GM12878 (cell line): ENCODE measurements at regions not wholly inside any gene's neighbourhood (a gene's known extent, or its start where the extent isn't known, plus 50 kb on each side); places are given as distances from the start of the nearest gene placed in this dataset.

ENCODE experiments used
- ATAC-seq: fragments of 200-7000 bp; cut with Tn5 transposase; 3 replicates; pipeline ENCODE4 v1.9.1; 2020; ENCODE audit warnings: mild to moderate bottlenecking, moderate library complexity
- BruUV-seq: library from RNA; stranded (reverse); fragments of 400-500 nt; replicated peaks from 2 replicates; lab custom pipeline; 2021; lab: Mats Ljungman, UMichigan
- CTCF ChIA-PET: fragments of 300-600 bp; sonication (Branson Sonifier 250); formaldehyde crosslinking; extraction: SDS; loops from one replicate; lab custom pipeline; 2021; ENCODE audit warnings: inconsistent platforms; lab: Yijun Ruan, JAX
- POLR2A ChIA-PET: fragments of 350-600 bp; formaldehyde crosslinking; extraction: SDS; loops from one replicate; lab custom pipeline; 2021; ENCODE audit warnings: inconsistent platforms; lab: Charles Lee
- RAD21 ChIA-PET: fragments of 300-600 bp; sonication (Branson Sonifier 250); formaldehyde crosslinking; loops from one replicate; lab custom pipeline; 2023; ENCODE audit warnings: antibody characterized with exemption; ENCODE audit not compliant: unreplicated experiment; lab: Charles Lee
- SMC1A ChIA-PET: fragments of 300-600 bp; sonication (Branson Sonifier 250); formaldehyde crosslinking; loops from one replicate; lab custom pipeline; 2023; ENCODE audit not compliant: unreplicated experiment, uncharacterized antibody; lab: Charles Lee
- DNase-seq: peaks from one replicate; pipeline ENCODE4 v3.0.0-alpha.2; 2011; ENCODE audit warnings: low read depth, low spot score
- FAIRE-seq: peaks from 3 replicates; lab custom pipeline; 2011; peaks lifted over from hg19 to GRCh38; lab: Jason Lieb, UNC
- H2AFZ ChIP-seq: 2 replicates; pipeline ENCODE4 v1.6.0; 2011; ENCODE audit warnings: low read depth, low read length, control low read depth; ENCODE audit not compliant: control insufficient read depth
- H3K27ac ChIP-seq: 2 replicates; pipeline ENCODE4 v1.5.1; 2011; ENCODE audit warnings: control low read depth; ENCODE audit not compliant: control insufficient read depth, insufficient read depth
- H3K27me3 ChIP-seq, 2 experiments: replicated peaks in 1 of 2; 2 replicates each; pipeline versions ENCODE4 v1.6.0 to v1.6.1; 2011; ENCODE audit warnings: low read length in 1 of 2; ENCODE audit not compliant: control insufficient read depth in 2 of 2, insufficient read depth in 2 of 2
- H3K36me3 ChIP-seq, 2 experiments: 2 replicates each; pipeline ENCODE4 v1.5.1; 2011; ENCODE audit warnings: low read length in 1 of 2; ENCODE audit not compliant: control insufficient read depth in 2 of 2, insufficient read depth in 2 of 2
- H3K4me1 ChIP-seq: 2 replicates; pipeline ENCODE4 v1.6.1; 2011; ENCODE audit warnings: mild to moderate bottlenecking, low read length, moderate library complexity, mixed read lengths; ENCODE audit not compliant: control insufficient read depth, insufficient read depth
- H3K4me2 ChIP-seq: 2 replicates; pipeline ENCODE4 v1.6.0; 2011; ENCODE audit warnings: control low read depth; ENCODE audit not compliant: control insufficient read depth, insufficient read depth
- H3K4me3 ChIP-seq: fragments of 200-600 bp; sonication (generic); 2 replicates; pipeline ENCODE4 v1.5.1; 2016
- H3K79me2 ChIP-seq: 2 replicates; pipeline ENCODE4 v1.6.0; 2011; ENCODE audit warnings: low read length; ENCODE audit not compliant: control insufficient read depth, insufficient read depth
- H3K9ac ChIP-seq: 2 replicates; pipeline ENCODE4 v1.8.0; 2011; ENCODE audit warnings: low read length, control low read depth, mixed read lengths; ENCODE audit not compliant: control insufficient read depth, insufficient read depth
- H3K9me3 ChIP-seq: replicated peaks from 3 replicates; pipeline ENCODE4 v1.5.1; 2011; ENCODE audit warnings: mild to moderate bottlenecking, low read length; ENCODE audit not compliant: control insufficient read depth, insufficient read depth
- H4K20me1 ChIP-seq: 2 replicates; pipeline ENCODE4 v1.6.0; 2011; ENCODE audit not compliant: control insufficient read depth, insufficient read depth
- E2F8 ChIP-seq: fragments of 450-650 bp; IDR thresholded peaks from 2 replicates; pipeline ENCODE4 v1.6.1; 2018; ENCODE audit warnings: mild to moderate bottlenecking, low read depth, moderate library complexity; ENCODE audit not compliant: partially characterized antibody
- EED ChIP-seq: sonication (generic); IDR thresholded peaks from 2 replicates; pipeline ENCODE4 v1.6.1; 2016; ENCODE audit warnings: antibody characterized with exemption, low read depth
- SMAD5 ChIP-seq: IDR thresholded peaks from 2 replicates; pipeline ENCODE4 v1.6.1; 2016; ENCODE audit warnings: antibody characterized with exemption, low read depth
- SREBF1 ChIP-seq: IDR thresholded peaks from 2 replicates; pipeline ENCODE4 v1.6.1; 2012; ENCODE audit warnings: mild to moderate bottlenecking, low read length
- ZNF274 ChIP-seq: IDR thresholded peaks from one replicate; pipeline ENCODE4 v1.8.0; 2011; ENCODE audit not compliant: insufficient read length, insufficient read depth
- WGBS: methylation state at CpG from one replicate; pipeline ENCODE4 v1.1.6; 2016; ENCODE audit warnings: low lambda C conversion rate; ENCODE audit not compliant: insufficient replicate concordance, insufficient coverage; ENCODE audit errors: missing lambda C conversion rate; 5-methylcytosine and 5-hydroxymethylcytosine counted together
- in situ Hi-C: fragments of 300-500 bp; cut with MboI; formaldehyde crosslinking; loops from 9 replicates; pipeline ENCODE4 v1.14.3; 2018; ENCODE audit warnings: mixed read lengths
- intact Hi-C: fragments of 100-400 bp; cut with micrococcal nuclease; formaldehyde crosslinking; loops from one replicate; pipeline ENCODE4 v1.14.2; 2022; ENCODE audit not compliant: unreplicated experiment

- TF ChIP-seq SREBF1 (no peak), ZNF274 (no peak), E2F8 (no peak), EED (no peak)
Measured at GRCh38 chr5:109561447-109561846, 128.3 kb upstream of the MAN2A1 start (continued).

- ATAC-seq: no peak
- Histone ChIP-seq H3K27ac (no peak overlapping the region), H3K79me2 (no peaks in the 10 kb centered on the region), H3K4me3 (no peak overlapping the region), H3K4me2 (no peak overlapping the region), H3K4me1 (no peaks in the 10 kb centered on the region), H3K9me3 (no peaks in the 10 kb centered on the region), H4K20me1 (no peaks in the 10 kb centered on the region), H2AFZ (no peak overlapping the region), H3K36me3 (no peaks in the 10 kb centered on the region), H3K9ac (no peak overlapping the region), H3K27me3 (no peaks in the 10 kb centered on the region)
- ChIA-PET CTCF (no interaction called here), RAD21 (no interaction called here), POLR2A (no interaction called here), SMC1A (interaction anchor here (0.6 kb wide), 1 partner anchor 24 kb away, joined by 3 read pairs; no protein-coding TSS in a partner anchor)
- no peak for TF ChIP-seq SMAD5
- BruUV-seq: no TSS peak
- intact Hi-C loops (no loop called here), in situ Hi-C loops (no loop called here)
- DNase-seq: no peak
- no peak for FAIRE-seq
- 32% methylated on average over 7 of the region's 7 CpGs for WGBS
Measured at GRCh38 chr5:109560554-109560953, 129.2 kb upstream of the MAN2A1 start.
